ENCODE measurements at regions not wholly inside any gene's neighbourhood (a gene's known extent, or its start where the extent isn't known, plus 50 kb on each side); places are given as distances from the start of the nearest gene placed in this dataset.

GRCh38 chrX:114178126-114178525 is 405.8 kb upstream of the HTR2C start:
- no peak for TF ChIP-seq ZC3H10 (CRISPR knock-in tag; IDR thresholded peaks at IDR 0.05)
- TF ChIP-seq BACH2 (CRISPR knock-in tag; IDR thresholded peaks at IDR 0.05; ENCODE audit: borderline replicate concordance) = no peak
- TF ChIP-seq ZNF70 (CRISPR knock-in tag; IDR thresholded peaks at IDR 0.05) = no peak

Measured in SK-N-SH treated with all-trans-retinoic acid at 6 μM for 48 hours (cell line).